ENCODE measurements at regions not wholly inside any gene's neighbourhood (a gene's known extent, or its start where the extent isn't known, plus 50 kb on each side); places are given as distances from the start of the nearest gene placed in this dataset.

- TF ChIP-seq NFRKB (IDR thresholded peaks at IDR 0.05): no peak
- no peak for TF ChIP-seq PKNOX1 (IDR thresholded peaks at IDR 0.05)
- no peak for TF ChIP-seq ZNF384 (IDR thresholded peaks at IDR 0.05)
- TF ChIP-seq BHLHE40 (IDR thresholded peaks at IDR 0.05; ENCODE audit: borderline replicate concordance): no peak
- no peak for TF ChIP-seq ARNT (IDR thresholded peaks at IDR 0.05)
- TF ChIP-seq FOXK2 (IDR thresholded peaks at IDR 0.05): no peak
- TF ChIP-seq CTBP1 (IDR thresholded peaks at IDR 0.05; ENCODE audit: borderline replicate concordance): no peak
- no peak for TF ChIP-seq TARDBP (IDR thresholded peaks at IDR 0.05)
These were observed 303.4 kb downstream of the RPS24 start for GRCh38 chr10:78337016-78337415.

All from HEK293T (cell line).